ENCODE measurements at regions not wholly inside any gene's neighbourhood (a gene's known extent, or its start where the extent isn't known, plus 50 kb on each side); places are given as distances from the start of the nearest gene placed in this dataset.

- TF ChIP-seq CTCF (IDR thresholded peaks at IDR 0.05; ENCODE audit: insufficient read depth, low read depth, low read length) = no peak
- TF ChIP-seq EZH2 (IDR thresholded peaks at IDR 0.05; ENCODE audit: insufficient read depth, low read length) = no peak
Measured at GRCh38 chr2:118634876-118635275, 212.6 kb downstream of the EN1 start.
